Activated T-helper 2 cell treated with anti-CD3 and anti-CD28 coated beads, Interferon-gamma antibody, Interleukin-2, Interleukin-4, amounts not matched to agents 10 μg/mL and 5 μg/mL and 100 μg/mL, durations not matched to agents 14 hours and 24 hours and 36 hours (primary cell): ENCODE measurements at regions not wholly inside any gene's neighbourhood (a gene's known extent, or its start where the extent isn't known, plus 50 kb on each side); places are given as distances from the start of the nearest gene placed in this dataset.

Experiments
- DNase-seq: peaks from one replicate; pipeline ENCODE4 v3.0.0; 2021; ENCODE audit warnings: low spot score
- H3K27ac Mint-ChIP-seq: one replicate; pipeline ENCODE4 v1.8.0; 2021; ENCODE audit warnings: mixed read lengths
- H3K27me3 Mint-ChIP-seq: one replicate; pipeline ENCODE4 v1.8.0; 2021; ENCODE audit warnings: low read depth, mixed read lengths
- H3K36me3 Mint-ChIP-seq: one replicate; pipeline ENCODE4 v1.8.0; 2021; ENCODE audit warnings: low read depth, mixed read lengths
- H3K4me1 Mint-ChIP-seq: one replicate; pipeline ENCODE4 v1.8.0; 2021; ENCODE audit warnings: low read depth, mixed read lengths
- H3K4me3 Mint-ChIP-seq: one replicate; pipeline ENCODE4 v1.8.0; 2021; ENCODE audit warnings: low read depth, mild to moderate bottlenecking, moderate library complexity, mixed read lengths
- H3K9me3 Mint-ChIP-seq: one replicate; pipeline ENCODE4 v1.8.0; 2021; ENCODE audit warnings: mixed read lengths
- intact Hi-C: fragments of 100-400 bp; cut with micrococcal nuclease; formaldehyde crosslinking; loops from one replicate; pipeline ENCODE4 v1.15.1; 2023

GRCh38 chr9:19732441-19732951 lies 56.3 kb downstream of the SLC24A2 start:
- H3K27ac Mint-ChIP-seq: no peak overlapping the region
- no peaks in the 10 kb centered on the region for H3K4me1 Mint-ChIP-seq
- no peak for DNase-seq
- no peaks in the 10 kb centered on the region for H3K36me3 Mint-ChIP-seq
- H3K27me3 Mint-ChIP-seq: peaks cover 2% of the 10 kb centered on the region
- intact Hi-C loops: no loop called here
- H3K4me3 Mint-ChIP-seq: no peak overlapping the region
- no peaks in the 10 kb centered on the region for H3K9me3 Mint-ChIP-seq

GRCh38 chr9:19728101-19728500 lies 60.7 kb downstream of the SLC24A2 start:
- Mint-ChIP-seq H3K27me3 (peaks cover 3% of the 10 kb centered on the region), H3K4me1 (no peaks in the 10 kb centered on the region), H3K9me3 (no peaks in the 10 kb centered on the region), H3K36me3 (no peaks in the 10 kb centered on the region), H3K4me3 (no peak overlapping the region), H3K27ac (no peak overlapping the region)
- intact Hi-C loops: no loop called here
- DNase-seq: no peak

GRCh38 chr9:19725970-19726369 lies 62.9 kb downstream of the SLC24A2 start:
- no peak overlapping the region for H3K4me3 Mint-ChIP-seq
- intact Hi-C loops: no loop called here
- no peaks in the 10 kb centered on the region for H3K9me3 Mint-ChIP-seq
- no peaks in the 10 kb centered on the region for H3K4me1 Mint-ChIP-seq
- H3K27ac Mint-ChIP-seq: no peak overlapping the region
- DNase-seq: no peak
- peaks cover 2% of the 10 kb centered on the region for H3K27me3 Mint-ChIP-seq
- H3K36me3 Mint-ChIP-seq: no peaks in the 10 kb centered on the region

DNA sequence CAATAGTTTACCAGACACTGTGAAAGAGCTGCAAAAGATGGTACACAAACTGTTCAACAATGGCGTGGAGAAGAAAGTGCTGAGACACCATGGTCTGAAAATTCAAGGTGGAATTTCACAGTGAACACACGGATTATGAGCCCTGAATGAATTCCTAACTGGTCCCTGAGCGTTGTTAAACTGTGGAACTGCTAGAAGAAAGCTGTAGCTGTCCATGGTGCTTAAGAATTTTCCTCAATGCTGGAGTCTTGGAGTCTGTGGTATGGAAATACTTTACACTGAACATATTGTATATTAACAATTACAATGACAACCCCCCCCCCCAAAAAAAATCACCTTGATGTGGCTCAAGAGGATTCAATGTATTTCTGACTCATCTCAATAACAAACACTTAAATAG lies 68.5 kb downstream of the SLC24A2 start:
- intact Hi-C loops: no loop called here
- no peaks in the 10 kb centered on the region for H3K4me1 Mint-ChIP-seq
- H3K9me3 Mint-ChIP-seq: no peaks in the 10 kb centered on the region
- peaks cover 2% of the 10 kb centered on the region for H3K27me3 Mint-ChIP-seq
- no peaks in the 10 kb centered on the region for H3K36me3 Mint-ChIP-seq
- H3K4me3 Mint-ChIP-seq: no peak overlapping the region
- H3K27ac Mint-ChIP-seq: no peak overlapping the region
- no peak for DNase-seq

- no peak overlapping the region for H3K4me3 Mint-ChIP-seq
- H3K27me3 Mint-ChIP-seq: no peaks in the 10 kb centered on the region
- DNase-seq: no peak
- H3K36me3 Mint-ChIP-seq: no peaks in the 10 kb centered on the region
- no peak overlapping the region for H3K27ac Mint-ChIP-seq
- intact Hi-C loops: no loop called here
- no peaks in the 10 kb centered on the region for H3K4me1 Mint-ChIP-seq
- H3K9me3 Mint-ChIP-seq: no peaks in the 10 kb centered on the region
These were observed 85.1 kb downstream of the SLC24A2 start for GRCh38 chr9:19703702-19704101.

DNA sequence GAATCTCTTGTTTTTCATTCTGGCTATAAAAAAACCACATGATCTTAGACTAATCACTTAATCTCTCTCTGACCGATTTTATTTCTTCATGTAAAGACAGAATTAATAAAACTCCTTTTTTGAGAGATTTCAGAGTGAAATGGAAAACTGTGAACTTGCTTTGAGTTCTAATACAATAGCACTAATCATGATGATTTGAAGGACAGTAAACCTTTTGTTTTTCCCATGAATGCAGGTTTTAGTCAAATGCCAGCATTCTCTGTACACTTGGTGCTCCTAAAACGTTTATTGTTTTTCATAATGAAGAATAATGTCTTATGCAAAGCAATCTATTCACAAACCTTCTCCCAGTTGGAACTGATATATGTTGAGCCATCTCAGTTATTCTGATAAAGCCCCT lies 86.8 kb downstream of the SLC24A2 start:
- no peak for DNase-seq
- H3K27ac Mint-ChIP-seq: no peak overlapping the region
- H3K4me1 Mint-ChIP-seq: no peaks in the 10 kb centered on the region
- H3K36me3 Mint-ChIP-seq: no peaks in the 10 kb centered on the region
- no peak overlapping the region for H3K4me3 Mint-ChIP-seq
- intact Hi-C loops: no loop called here
- H3K9me3 Mint-ChIP-seq: no peaks in the 10 kb centered on the region
- no peaks in the 10 kb centered on the region for H3K27me3 Mint-ChIP-seq

- intact Hi-C loops: no loop called here
- DNase-seq: no peak
- Mint-ChIP-seq H3K27me3 (no peaks in the 10 kb centered on the region), H3K36me3 (no peaks in the 10 kb centered on the region), H3K4me1 (no peaks in the 10 kb centered on the region), H3K9me3 (no peaks in the 10 kb centered on the region), H3K27ac (no peak overlapping the region), H3K4me3 (no peak overlapping the region)
These were observed 87.6 kb downstream of the SLC24A2 start for GRCh38 chr9:19701274-19701673.

DNA sequence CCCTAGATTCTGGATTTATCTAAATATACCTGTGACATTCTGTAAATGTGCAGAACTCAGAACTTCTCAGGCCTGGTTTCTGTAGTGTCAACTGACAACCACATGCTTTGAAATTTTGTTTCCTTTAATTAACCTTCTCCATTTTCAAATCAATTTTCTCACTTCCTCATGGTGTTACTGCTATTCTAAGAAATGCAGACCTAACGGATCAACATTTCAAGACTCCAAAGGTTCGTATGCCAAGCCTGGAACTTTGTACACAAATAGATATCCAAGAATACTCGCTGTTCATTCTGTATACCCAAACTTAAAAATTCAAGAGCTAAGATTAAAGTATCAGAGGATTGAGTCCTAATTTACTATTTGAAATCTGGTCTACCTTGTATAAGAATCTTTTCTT lies 88.1 kb downstream of the SLC24A2 start:
- Mint-ChIP-seq H3K9me3 (no peaks in the 10 kb centered on the region), H3K36me3 (no peaks in the 10 kb centered on the region), H3K4me3 (no peak overlapping the region), H3K27me3 (no peaks in the 10 kb centered on the region), H3K4me1 (no peaks in the 10 kb centered on the region), H3K27ac (no peak overlapping the region)
- no peak for DNase-seq
- intact Hi-C loops: no loop called here

DNA sequence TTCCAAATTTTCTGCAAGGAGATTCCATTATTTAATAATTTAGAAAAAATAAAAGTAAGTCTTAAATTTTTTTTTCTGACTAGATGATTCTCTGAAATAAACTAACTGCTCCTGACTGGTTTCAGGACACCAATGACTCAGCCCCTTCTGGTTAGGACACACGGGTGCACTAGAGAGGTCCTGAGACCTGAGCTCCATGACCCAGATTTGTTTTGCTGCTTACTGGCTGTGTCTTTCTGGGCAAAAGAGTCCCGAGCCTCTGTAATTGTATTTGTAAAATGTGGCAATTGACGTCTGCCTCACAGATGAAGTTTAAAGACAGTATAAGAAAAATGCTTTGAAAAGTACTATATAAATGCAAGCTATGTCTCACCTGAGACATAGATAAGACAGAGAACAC lies 89.1 kb downstream of the SLC24A2 start:
- Mint-ChIP-seq H3K4me3 (no peak overlapping the region), H3K27ac (no peak overlapping the region), H3K27me3 (no peaks in the 10 kb centered on the region), H3K9me3 (no peaks in the 10 kb centered on the region), H3K36me3 (no peaks in the 10 kb centered on the region), H3K4me1 (no peaks in the 10 kb centered on the region)
- intact Hi-C loops: no loop called here
- no peak for DNase-seq

- Mint-ChIP-seq H3K36me3 (no peaks in the 10 kb centered on the region), H3K4me3 (no peak overlapping the region), H3K27ac (no peak overlapping the region), H3K4me1 (no peaks in the 10 kb centered on the region), H3K27me3 (no peaks in the 10 kb centered on the region), H3K9me3 (no peaks in the 10 kb centered on the region)
- no peak for DNase-seq
- intact Hi-C loops: no loop called here
These were observed 89.9 kb downstream of the SLC24A2 start for GRCh38 chr9:19698960-19699359.

GRCh38 chr9:19694601-19695000 lies 94.2 kb downstream of the SLC24A2 start:
- no peaks in the 10 kb centered on the region for H3K36me3 Mint-ChIP-seq
- intact Hi-C loops: no loop called here
- no peak overlapping the region for H3K27ac Mint-ChIP-seq
- peaks cover 2% of the 10 kb centered on the region for H3K27me3 Mint-ChIP-seq
- no peak overlapping the region for H3K4me3 Mint-ChIP-seq
- H3K4me1 Mint-ChIP-seq: no peaks in the 10 kb centered on the region
- no peaks in the 10 kb centered on the region for H3K9me3 Mint-ChIP-seq
- no peak for DNase-seq

- no peak overlapping the region for H3K4me3 Mint-ChIP-seq
- no peak overlapping the region for H3K27ac Mint-ChIP-seq
- H3K9me3 Mint-ChIP-seq: peaks cover 20% of the 10 kb centered on the region
- H3K27me3 Mint-ChIP-seq: peaks cover 2% of the 10 kb centered on the region
- H3K4me1 Mint-ChIP-seq: no peaks in the 10 kb centered on the region
- H3K36me3 Mint-ChIP-seq: no peaks in the 10 kb centered on the region
- no peak for DNase-seq
- intact Hi-C loops: no loop called here
These were observed 98.7 kb downstream of the SLC24A2 start for GRCh38 chr9:19690128-19690527.

GRCh38 chr9:19689328-19690101 lies 99.3 kb downstream of the SLC24A2 start:
- H3K27me3 Mint-ChIP-seq: peaks cover 2% of the 10 kb centered on the region
- no peak for DNase-seq
- intact Hi-C loops: no loop called here
- H3K27ac Mint-ChIP-seq: no peak overlapping the region
- no peak overlapping the region for H3K4me3 Mint-ChIP-seq
- peaks cover 26% of the 10 kb centered on the region for H3K9me3 Mint-ChIP-seq
- no peaks in the 10 kb centered on the region for H3K36me3 Mint-ChIP-seq
- no peaks in the 10 kb centered on the region for H3K4me1 Mint-ChIP-seq

GRCh38 chr9:19683715-19684114 lies 105.1 kb downstream of the SLC24A2 start:
- Mint-ChIP-seq H3K4me1 (no peaks in the 10 kb centered on the region), H3K27me3 (no peaks in the 10 kb centered on the region), H3K27ac (no peak overlapping the region), H3K4me3 (no peak overlapping the region), H3K36me3 (no peaks in the 10 kb centered on the region), H3K9me3 (peaks cover 27% of the 10 kb centered on the region)
- intact Hi-C loops: no loop called here
- DNase-seq: no peak
